Breast epithelium (tissue), 4 donors: ENCODE measurements at regions not wholly inside any gene's neighbourhood (a gene's known extent, or its start where the extent isn't known, plus 50 kb on each side); places are given as distances from the start of the nearest gene placed in this dataset.
"Not testable (repeated sequence)": the region's sequence is repeated elsewhere in the genome, so short reads cannot be mapped to it uniquely, and the experiment has no call there.

Experiments
- DNase-seq, 2 donors: peaks; one replicate each; pipeline ENCODE4 v3.0.0-alpha.2; 2019; ENCODE audit warnings: low spot score in 2 of 2
- H3K27ac ChIP-seq, 2 donors: fragments of 200-600 bp; sonication (generic) in 1 of 2; one replicate each; pipeline ENCODE4 v1.5.1; 2016 to 2019; ENCODE audit warnings: mild to moderate bottlenecking in 1 of 2
- H3K27me3 ChIP-seq, 2 donors: fragments of 200-600 bp; sonication (generic) in 1 of 2; one replicate each; pipeline versions ENCODE4 v1.5.1 to v1.6.0; 2017 to 2019; ENCODE audit warnings: control low read depth in 1 of 2, mild to moderate bottlenecking in 1 of 2
- H3K36me3 ChIP-seq: fragments of 200-600 bp; one replicate; pipeline ENCODE4 v1.5.1; 2019
- H3K4me1 ChIP-seq, 2 donors: fragments of 200-600 bp; sonication (generic); one replicate each; pipeline ENCODE4 v1.5.1; 2016 to 2019; ENCODE audit warnings: control low read depth in 1 of 2
- H3K4me3 ChIP-seq, 3 donors: fragments of 200-600 bp; sonication (generic); 1 replicate in 2 of 3; 2 replicates in 1 of 3; pipeline ENCODE4 v1.5.1; 2016 to 2019; ENCODE audit warnings: mild to moderate bottlenecking in 3 of 3, moderate library complexity in 2 of 3
- H3K9me3 ChIP-seq, 2 donors: fragments of 200-600 bp; sonication (generic) in 1 of 2; one replicate each; pipeline ENCODE4 v1.5.1; 2016 to 2019; ENCODE audit warnings: control low read depth in 1 of 2
- POLR2A ChIP-seq: fragments of 450-650 bp; IDR thresholded peaks from one replicate; pipeline ENCODE4 v1.6.1; 2016; ENCODE audit warnings: antibody characterized with exemption, mild to moderate bottlenecking, moderate library complexity
- POLR2AphosphoS5 ChIP-seq, 3 donors: sonication (generic); formaldehyde crosslinking; IDR thresholded peaks; one replicate each; pipeline ENCODE4 v1.6.1; 2017; ENCODE audit warnings: antibody characterized with exemption in 3 of 3
- intact Hi-C: fragments of 100-400 bp; cut with DNase I; formaldehyde crosslinking; loops from one replicate; pipeline ENCODE4 v1.15.1; 2023; ENCODE audit warnings: low total_unique reads
- TF ChIP-seq, protein P1 (sequence below), 3 donors: fragments of 450-650 bp; IDR thresholded peaks; one replicate each; pipeline ENCODE4 v1.5.1; 2016 to 2017; ENCODE audit warnings: antibody characterized with exemption in 3 of 3, mild to moderate bottlenecking in 3 of 3, moderate library complexity in 3 of 3

- no peaks in the 10 kb centered on the region for H3K4me1 ChIP-seq
- peaks cover 0 to 10% of the 10 kb centered on the region in 2 donors for H3K9me3 ChIP-seq
- no peak for DNase-seq
- H3K4me3 ChIP-seq, result no peak overlapping the region
- no peaks in the 10 kb centered on the region for H3K36me3 ChIP-seq
- intact Hi-C loops, result loop anchor here (10.0 kb wide), 1 partner anchor 376 kb away; no protein-coding TSS in a partner anchor
- H3K27ac ChIP-seq, result no peak overlapping the region
- TF ChIP-seq POLR2AphosphoS5 (IDR thresholded peaks at IDR 0.05), result no peak
- TF ChIP-seq, protein P1, sequence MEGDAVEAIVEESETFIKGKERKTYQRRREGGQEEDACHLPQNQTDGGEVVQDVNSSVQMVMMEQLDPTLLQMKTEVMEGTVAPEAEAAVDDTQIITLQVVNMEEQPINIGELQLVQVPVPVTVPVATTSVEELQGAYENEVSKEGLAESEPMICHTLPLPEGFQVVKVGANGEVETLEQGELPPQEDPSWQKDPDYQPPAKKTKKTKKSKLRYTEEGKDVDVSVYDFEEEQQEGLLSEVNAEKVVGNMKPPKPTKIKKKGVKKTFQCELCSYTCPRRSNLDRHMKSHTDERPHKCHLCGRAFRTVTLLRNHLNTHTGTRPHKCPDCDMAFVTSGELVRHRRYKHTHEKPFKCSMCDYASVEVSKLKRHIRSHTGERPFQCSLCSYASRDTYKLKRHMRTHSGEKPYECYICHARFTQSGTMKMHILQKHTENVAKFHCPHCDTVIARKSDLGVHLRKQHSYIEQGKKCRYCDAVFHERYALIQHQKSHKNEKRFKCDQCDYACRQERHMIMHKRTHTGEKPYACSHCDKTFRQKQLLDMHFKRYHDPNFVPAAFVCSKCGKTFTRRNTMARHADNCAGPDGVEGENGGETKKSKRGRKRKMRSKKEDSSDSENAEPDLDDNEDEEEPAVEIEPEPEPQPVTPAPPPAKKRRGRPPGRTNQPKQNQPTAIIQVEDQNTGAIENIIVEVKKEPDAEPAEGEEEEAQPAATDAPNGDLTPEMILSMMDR (IDR thresholded peaks at IDR 0.05), result no peak
- no peak for TF ChIP-seq POLR2A
- H3K27me3 ChIP-seq, result no peaks in the 10 kb centered on the region
Measured at GRCh38 chr17:63278728-63279442, 167.2 kb downstream of the CYB561 start.

DNA sequence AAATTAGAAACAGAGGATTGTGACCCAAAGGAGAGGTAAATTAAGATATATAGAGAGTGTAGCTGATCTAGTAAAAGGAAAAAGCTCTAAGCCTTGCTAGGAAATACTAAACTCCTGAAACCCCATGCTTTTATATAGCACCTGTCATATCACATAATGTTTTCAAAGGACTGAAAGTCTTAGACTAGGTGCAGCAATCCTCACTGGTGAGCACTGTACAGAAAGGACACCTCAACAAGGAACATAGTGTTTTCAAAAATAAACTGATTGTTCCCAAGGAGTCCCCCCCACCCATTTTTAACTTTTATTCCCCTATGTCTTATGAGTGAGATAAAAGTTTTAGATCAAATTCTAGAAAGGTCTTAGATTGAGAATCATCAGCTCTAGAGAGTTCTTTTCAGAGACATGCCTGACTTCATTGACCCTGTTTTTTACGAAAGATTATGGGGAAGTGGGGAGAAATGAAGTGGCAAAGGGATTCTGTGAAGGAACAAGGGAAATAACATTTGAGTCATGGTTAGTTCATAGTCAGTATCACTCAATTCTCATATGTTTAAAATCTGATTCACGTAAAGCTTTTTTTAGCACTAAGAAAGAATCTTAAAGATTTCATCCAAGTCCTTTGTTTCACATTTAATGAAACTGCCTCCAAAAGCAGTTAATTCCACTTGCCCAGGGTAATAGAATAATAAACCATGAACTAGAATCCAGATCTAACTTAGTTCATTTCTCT, 166.4 kb downstream of the CYB561 start:
- Histone ChIP-seq H3K27me3 (no peaks in the 10 kb centered on the region), H3K4me1 (no peaks in the 10 kb centered on the region), H3K36me3 (no peaks in the 10 kb centered on the region), H3K4me3 (no peak overlapping the region), H3K9me3 (peaks cover 0 to 11% of the 10 kb centered on the region in 2 donors), H3K27ac (no peak overlapping the region)
- TF ChIP-seq, protein P1 (IDR thresholded peaks at IDR 0.05), result no peak
- TF ChIP-seq POLR2A (no peak), POLR2AphosphoS5 (IDR thresholded peaks at IDR 0.05) (no peak)
- DNase-seq, result no peak
- intact Hi-C loops, result loop anchor here (10.0 kb wide), 1 partner anchor 375 kb away; no protein-coding TSS in a partner anchor

DNA sequence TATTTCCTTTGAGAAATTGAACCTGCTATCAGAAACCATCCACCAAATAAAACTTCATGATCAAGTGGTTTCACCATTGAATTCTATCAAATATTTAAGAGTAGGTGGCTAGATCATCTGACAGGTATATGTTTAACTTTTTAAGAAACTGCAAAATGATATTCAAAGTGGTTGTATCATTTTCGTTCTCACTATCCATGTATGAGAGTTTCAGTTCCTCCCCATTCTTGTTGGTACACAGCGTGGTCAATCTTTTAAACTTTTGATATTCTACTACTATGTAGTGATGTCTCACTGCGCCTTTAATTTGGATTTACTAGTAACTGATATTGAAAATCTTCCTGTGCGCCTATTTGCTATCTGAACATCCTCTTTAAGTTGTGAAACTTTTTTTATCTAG, 163.7 kb downstream of the CYB561 start:
- TF ChIP-seq, protein P1 (IDR thresholded peaks at IDR 0.05), result no peak
- no peak for TF ChIP-seq POLR2AphosphoS5 (IDR thresholded peaks at IDR 0.05)
- TF ChIP-seq POLR2A, result no peak
- Histone ChIP-seq H3K9me3 (peaks cover 9 to 31% of the 10 kb centered on the region in 2 donors), H3K4me3 (no peak overlapping the region), H3K27me3 (no peaks in the 10 kb centered on the region), H3K4me1 (no peaks in the 10 kb centered on the region), H3K36me3 (no peaks in the 10 kb centered on the region), H3K27ac (no peak overlapping the region)
- no peak for DNase-seq
- intact Hi-C loops, result no loop called here

DNA sequence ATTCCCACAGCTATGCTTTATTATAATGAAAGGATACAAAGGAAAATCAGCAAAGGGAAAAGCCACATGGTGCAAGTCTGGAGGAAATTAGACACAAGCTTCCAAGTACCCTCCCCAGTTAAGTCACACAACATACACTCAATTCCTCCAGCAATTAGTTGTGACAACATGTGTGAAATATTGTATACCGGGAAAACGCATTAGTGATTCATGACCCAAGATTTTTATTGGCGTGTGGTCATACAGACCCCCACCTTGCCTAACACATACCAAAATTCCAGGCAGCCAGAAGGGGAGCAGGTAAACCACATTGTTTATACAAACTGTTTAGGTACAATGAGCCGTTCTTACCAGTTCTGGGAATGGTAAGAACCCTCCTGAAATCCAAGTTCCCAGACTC, 160.6 kb downstream of the CYB561 start:
- H3K4me3 ChIP-seq, result no peak overlapping the region
- peaks cover 9 to 31% of the 10 kb centered on the region in 2 donors for H3K9me3 ChIP-seq
- H3K27ac ChIP-seq, result no peak overlapping the region
- no peaks in the 10 kb centered on the region for H3K27me3 ChIP-seq
- H3K4me1 ChIP-seq, result no peaks in the 10 kb centered on the region
- no peaks in the 10 kb centered on the region for H3K36me3 ChIP-seq
- no peak for TF ChIP-seq POLR2AphosphoS5 (IDR thresholded peaks at IDR 0.05)
- TF ChIP-seq, protein P1 (IDR thresholded peaks at IDR 0.05), result no peak
- no peak for TF ChIP-seq POLR2A
- intact Hi-C loops, result no loop called here
- DNase-seq, result no peak

GRCh38 chr17:63286254-63286653, 159.9 kb downstream of the CYB561 start:
- Histone ChIP-seq H3K36me3 (no peaks in the 10 kb centered on the region), H3K27me3 (no peaks in the 10 kb centered on the region), H3K9me3 (peaks cover 9 to 31% of the 10 kb centered on the region in 2 donors), H3K4me3 (no peak overlapping the region), H3K27ac (no peak overlapping the region), H3K4me1 (no peaks in the 10 kb centered on the region)
- intact Hi-C loops, result no loop called here
- no peak for DNase-seq
- TF ChIP-seq POLR2AphosphoS5 (IDR thresholded peaks at IDR 0.05), result no peak
- no peak for TF ChIP-seq POLR2A
- TF ChIP-seq, protein P1 (IDR thresholded peaks at IDR 0.05), result no peak

GRCh38 chr17:63287006-63287405, 159.1 kb downstream of the CYB561 start:
- H3K27ac ChIP-seq, DNase-seq, H3K4me1 ChIP-seq, H3K36me3 ChIP-seq, H3K27me3 ChIP-seq, intact Hi-C loops, H3K4me3 ChIP-seq: not testable (repeated sequence)
- H3K9me3 ChIP-seq, result peaks cover 9 to 31% of the 10 kb centered on the region in 2 donors
